SK-N-MC (cell line): ENCODE measurements at regions not wholly inside any gene's neighbourhood (a gene's known extent, or its start where the extent isn't known, plus 50 kb on each side); places are given as distances from the start of the nearest gene placed in this dataset.

ENCODE experiments used
- EZH2 ChIP-seq: fragments of 200-600 bp; sonication (generic); IDR thresholded peaks from one replicate; pipeline ENCODE4 v1.6.1; 2017; ENCODE audit warnings: antibody characterized with exemption
- FOXP2 ChIP-seq: optimal IDR thresholded peaks from 2 replicates; pipeline ENCODE3; 2011; ENCODE audit warnings: mild to moderate bottlenecking, moderate library complexity; ENCODE audit not compliant: insufficient read depth; ENCODE audit errors: extremely low read length, control extremely low read depth

DNA sequence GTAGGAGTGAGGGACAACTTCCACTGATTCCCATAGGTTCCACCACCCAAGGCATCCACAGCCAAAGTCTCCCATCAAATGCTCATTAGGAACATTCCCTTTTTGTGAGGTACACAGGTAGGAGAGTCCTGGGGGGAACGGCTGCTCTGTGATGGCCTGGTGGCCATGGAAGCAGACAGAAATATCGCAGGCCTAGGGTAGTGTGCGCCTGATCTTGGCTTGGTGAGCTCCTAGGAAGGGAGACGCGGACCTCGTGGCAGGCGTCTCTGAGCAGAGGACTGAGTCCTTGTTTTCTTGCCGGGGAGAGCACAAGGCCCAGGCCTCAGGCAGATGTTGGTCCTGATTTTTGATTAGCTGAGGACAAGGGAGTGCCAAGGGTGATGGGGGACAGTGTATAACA, 99.5 kb downstream of the SNRPN start:
- TF ChIP-seq EZH2: no peak
- no peak for TF ChIP-seq FOXP2
